ENCODE measurements at regions not wholly inside any gene's neighbourhood (a gene's known extent, or its start where the extent isn't known, plus 50 kb on each side); places are given as distances from the start of the nearest gene placed in this dataset.

DNA sequence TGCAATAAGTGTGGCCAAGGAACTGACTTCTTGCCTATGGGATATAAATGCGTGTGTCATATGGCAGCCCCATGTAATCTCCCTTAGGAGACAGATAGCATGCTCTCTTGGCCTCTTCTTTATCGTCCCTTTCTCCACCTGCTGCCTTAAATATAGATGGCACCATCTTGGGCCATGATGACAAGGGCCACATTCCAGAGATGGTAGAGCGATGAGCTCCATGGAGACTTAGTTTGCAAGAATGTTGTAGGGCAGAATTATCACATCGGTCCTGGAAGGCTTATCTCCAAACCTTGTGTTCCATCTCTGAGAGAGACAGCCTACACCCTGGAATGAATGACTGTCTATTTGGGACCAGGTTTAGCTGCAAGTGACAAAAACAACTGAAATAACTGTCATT, 536.7 kb downstream of the TNS1 start:
- 97 to 98% methylated on average over 4 of the region's 4 CpGs for WGBS, 2 donors
- H3K36me3 ChIP-seq (ENCODE audit: control insufficient read depth in 1 of 2, insufficient read depth in 2 of 2, low read length in 1 of 2), result no peaks in the 10 kb centered on the region
- H3K9me3 ChIP-seq (ENCODE audit: control insufficient read depth, low read length), result no peaks in the 10 kb centered on the region
- H3K4me1 ChIP-seq (ENCODE audit: control insufficient read depth in 1 of 2, insufficient read depth in 2 of 2, low read length in 2 of 2), result peaks cover 0 to 4% of the 10 kb centered on the region in 2 donors
- no peak for ATAC-seq (ENCODE audit: low FRiP score)
- no peaks in the 10 kb centered on the region for H3K27me3 ChIP-seq (ENCODE audit: control insufficient read depth in 1 of 2, insufficient read depth in 2 of 2, low read length in 1 of 2)
- no peak for DNase-seq
- no peak overlapping the region for H3K4me3 ChIP-seq (ENCODE audit: low read length in 2 of 2)
- no peak overlapping the region for H3K27ac ChIP-seq (ENCODE audit: low read depth in 1 of 2, low read length in 2 of 2)
- intact Hi-C loops (cut with DNase I), result no loop called here

DNA sequence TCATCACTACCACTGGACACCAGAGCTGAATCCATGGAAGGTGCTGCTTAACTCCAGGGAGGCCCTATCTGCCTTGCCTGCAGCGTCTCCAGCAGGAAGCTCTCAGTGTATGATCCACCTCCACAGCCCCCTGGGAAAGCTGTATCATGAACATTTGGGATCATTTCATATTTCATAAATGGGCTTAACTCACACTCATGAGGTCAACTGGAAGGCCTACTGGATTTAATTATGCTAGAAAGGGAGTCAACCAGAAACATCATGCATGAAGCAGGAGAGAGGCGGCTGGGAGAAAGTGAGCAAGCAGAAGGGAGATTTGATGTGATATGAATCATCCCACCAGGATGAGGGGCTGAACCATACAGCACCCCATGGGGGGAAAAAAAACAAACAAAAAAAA, 537.7 kb downstream of the TNS1 start:
- H3K4me3 ChIP-seq (ENCODE audit: low read length in 2 of 2), result no peak overlapping the region
- H3K9me3 ChIP-seq (ENCODE audit: control insufficient read depth, low read length), result no peaks in the 10 kb centered on the region
- H3K4me1 ChIP-seq (ENCODE audit: control insufficient read depth in 1 of 2, insufficient read depth in 2 of 2, low read length in 2 of 2), result peaks cover 0 to 4% of the 10 kb centered on the region in 2 donors
- ATAC-seq (ENCODE audit: low FRiP score) (no peak), DNase-seq (no peak)
- WGBS, 2 donors, result 71 to 100% methylated on average over 2 of the region's 2 CpGs
- intact Hi-C loops (cut with DNase I), result no loop called here
- H3K27me3 ChIP-seq (ENCODE audit: control insufficient read depth in 1 of 2, insufficient read depth in 2 of 2, low read length in 1 of 2), result no peaks in the 10 kb centered on the region
- H3K27ac ChIP-seq (ENCODE audit: low read depth in 1 of 2, low read length in 2 of 2), result no peak overlapping the region
- no peaks in the 10 kb centered on the region for H3K36me3 ChIP-seq (ENCODE audit: control insufficient read depth in 1 of 2, insufficient read depth in 2 of 2, low read length in 1 of 2)

DNA sequence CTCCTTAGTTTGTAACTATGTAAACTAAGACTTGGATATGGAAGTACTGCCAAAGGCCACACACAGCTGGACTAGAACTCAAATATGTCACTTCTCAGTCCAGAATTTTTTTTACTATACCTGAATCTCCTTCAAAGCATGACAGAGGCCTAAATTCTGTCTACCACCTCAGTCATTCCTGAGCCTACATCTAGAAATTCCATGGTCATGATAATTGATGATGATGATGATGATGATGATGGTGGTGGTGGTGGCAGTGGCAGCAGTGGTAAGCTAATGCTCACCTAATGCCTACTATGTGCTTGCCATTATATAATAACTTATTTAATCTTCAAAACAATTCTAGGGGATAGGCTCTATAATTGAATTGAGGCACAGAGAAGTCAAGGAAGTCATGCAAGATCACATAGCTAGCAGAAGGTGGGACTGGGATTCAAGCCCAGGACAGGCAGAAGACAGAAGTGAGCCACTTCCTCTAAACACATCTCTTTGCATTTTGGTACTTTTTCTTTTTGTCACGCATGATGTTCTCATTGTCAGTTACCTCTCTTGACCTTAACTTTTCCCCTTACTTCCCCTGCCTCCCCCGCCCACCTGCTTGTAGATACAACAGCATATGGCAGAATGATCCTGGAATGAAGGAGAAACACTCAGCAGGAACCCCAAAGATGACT, 539.3 kb downstream of the TNS1 start:
- no peaks in the 10 kb centered on the region for H3K9me3 ChIP-seq (ENCODE audit: control insufficient read depth, low read length)
- no peak for DNase-seq
- H3K36me3 ChIP-seq (ENCODE audit: control insufficient read depth in 1 of 2, insufficient read depth in 2 of 2, low read length in 1 of 2), result no peaks in the 10 kb centered on the region
- no peaks in the 10 kb centered on the region for H3K27me3 ChIP-seq (ENCODE audit: control insufficient read depth in 1 of 2, insufficient read depth in 2 of 2, low read length in 1 of 2)
- H3K4me3 ChIP-seq (ENCODE audit: low read length in 2 of 2), result no peak overlapping the region
- H3K27ac ChIP-seq (ENCODE audit: low read depth in 1 of 2, low read length in 2 of 2), result no peak overlapping the region
- ATAC-seq (ENCODE audit: low FRiP score), result no peak
- intact Hi-C loops (cut with DNase I), result no loop called here
- WGBS, 2 donors, result 94 to 98% methylated on average over 2 of the region's 2 CpGs
- peaks cover 0 to 4% of the 10 kb centered on the region in 2 donors for H3K4me1 ChIP-seq (ENCODE audit: control insufficient read depth in 1 of 2, insufficient read depth in 2 of 2, low read length in 2 of 2)

DNA sequence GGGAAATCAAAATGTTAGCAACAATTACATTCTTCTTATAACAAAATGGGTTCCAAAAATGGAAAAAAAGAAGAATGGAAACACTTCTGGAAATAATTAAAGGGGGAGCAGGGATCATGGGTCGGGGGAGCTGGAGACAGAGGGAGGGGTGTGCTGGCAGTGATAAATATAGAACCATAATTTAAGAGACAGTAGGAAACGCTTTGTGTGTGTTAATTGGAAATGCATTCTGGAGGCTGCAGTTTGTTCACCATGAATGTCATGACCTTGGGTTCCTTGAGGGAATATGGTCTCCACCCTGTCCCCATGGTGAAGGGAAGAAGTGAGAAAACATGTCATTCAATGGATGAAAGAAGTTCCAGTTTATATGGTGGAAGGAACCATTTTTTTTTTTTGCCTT, 540.7 kb downstream of the TNS1 start:
- Histone ChIP-seq H3K27me3 (ENCODE audit: control insufficient read depth in 1 of 2, insufficient read depth in 2 of 2, low read length in 1 of 2) (no peaks in the 10 kb centered on the region), H3K27ac (ENCODE audit: low read depth in 1 of 2, low read length in 2 of 2) (no peak overlapping the region), H3K4me3 (ENCODE audit: low read length in 2 of 2) (no peak overlapping the region), H3K4me1 (ENCODE audit: control insufficient read depth in 1 of 2, insufficient read depth in 2 of 2, low read length in 2 of 2) (peaks cover 0 to 4% of the 10 kb centered on the region in 2 donors), H3K9me3 (ENCODE audit: control insufficient read depth, low read length) (no peaks in the 10 kb centered on the region), H3K36me3 (ENCODE audit: control insufficient read depth in 1 of 2, insufficient read depth in 2 of 2, low read length in 1 of 2) (no peaks in the 10 kb centered on the region)
- DNase-seq, result no peak
- no peak for ATAC-seq (ENCODE audit: low FRiP score)
- 88 to 89% methylated on average over 2 of the region's 2 CpGs for WGBS, 2 donors
- intact Hi-C loops (cut with DNase I), result no loop called here

DNA sequence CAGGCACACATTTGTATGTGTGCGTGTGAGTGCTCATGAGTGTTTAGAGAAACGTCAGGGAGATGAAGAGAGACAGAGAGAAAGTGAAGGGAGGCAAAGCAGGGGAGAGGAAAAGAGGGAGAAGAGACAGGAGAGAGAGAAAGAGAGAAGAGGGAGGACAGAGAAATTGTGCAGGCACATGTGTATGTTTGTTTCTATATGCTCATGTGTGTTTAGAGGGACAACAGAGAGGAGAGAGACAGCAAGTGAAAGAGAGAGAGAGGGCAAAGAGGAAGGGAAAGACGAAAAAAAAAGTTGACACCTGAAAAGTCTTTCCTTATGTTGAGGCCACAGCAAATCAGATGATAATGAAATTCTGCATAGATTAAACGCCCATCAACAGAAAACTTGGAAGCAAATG, 541.1 kb downstream of the TNS1 start:
- Histone ChIP-seq H3K9me3 (ENCODE audit: control insufficient read depth, low read length) (no peaks in the 10 kb centered on the region), H3K4me1 (ENCODE audit: control insufficient read depth in 1 of 2, insufficient read depth in 2 of 2, low read length in 2 of 2) (peaks cover 0 to 4% of the 10 kb centered on the region in 2 donors), H3K27ac (ENCODE audit: low read depth in 1 of 2, low read length in 2 of 2) (no peak overlapping the region), H3K36me3 (ENCODE audit: control insufficient read depth in 1 of 2, insufficient read depth in 2 of 2, low read length in 1 of 2) (no peaks in the 10 kb centered on the region), H3K4me3 (ENCODE audit: low read length in 2 of 2) (no peak overlapping the region), H3K27me3 (ENCODE audit: control insufficient read depth in 1 of 2, insufficient read depth in 2 of 2, low read length in 1 of 2) (no peaks in the 10 kb centered on the region)
- intact Hi-C loops (cut with DNase I), result no loop called here
- no peak for DNase-seq
- WGBS, 2 donors, result 95% methylated on average over 4 of the region's 4 CpGs
- ATAC-seq (ENCODE audit: low FRiP score), result no peak

DNA sequence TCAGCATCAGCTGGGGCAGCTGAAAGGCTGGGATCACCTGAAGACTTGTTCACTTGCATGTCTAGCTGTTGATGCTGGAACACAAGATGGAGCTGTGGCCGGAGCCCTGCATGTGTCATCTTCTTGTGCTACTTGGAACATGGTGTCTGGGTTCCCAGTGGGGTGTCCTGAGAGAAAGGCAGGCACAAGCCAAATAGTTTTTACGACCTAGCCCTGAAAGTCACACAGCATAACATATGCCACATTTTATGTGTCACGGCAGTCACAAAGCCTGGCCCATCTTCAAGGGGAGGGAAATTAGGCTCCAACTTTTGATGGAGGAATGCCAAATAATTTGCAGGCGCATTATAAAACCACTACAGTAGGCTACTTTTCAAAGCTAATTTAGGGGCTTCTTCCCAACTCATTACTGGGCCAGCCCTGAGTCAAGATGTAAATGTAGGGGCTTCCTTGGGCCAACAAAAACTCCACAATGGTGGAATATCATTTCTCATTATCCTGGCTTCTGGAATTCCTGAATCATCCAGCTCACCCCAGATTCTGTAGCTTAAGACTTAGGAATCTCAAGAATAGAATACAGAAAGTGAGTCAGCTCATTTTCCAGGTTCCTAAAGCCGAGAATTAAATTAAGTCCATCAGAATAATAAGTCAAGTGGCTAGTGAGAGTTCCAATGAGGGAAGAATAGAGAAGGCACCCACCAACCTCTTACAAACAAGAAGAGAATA, 543.0 kb downstream of the TNS1 start:
- peaks cover 0 to 4% of the 10 kb centered on the region in 2 donors for H3K4me1 ChIP-seq (ENCODE audit: control insufficient read depth in 1 of 2, insufficient read depth in 2 of 2, low read length in 2 of 2)
- no peaks in the 10 kb centered on the region for H3K27me3 ChIP-seq (ENCODE audit: control insufficient read depth in 1 of 2, insufficient read depth in 2 of 2, low read length in 1 of 2)
- H3K4me3 ChIP-seq (ENCODE audit: low read length in 2 of 2), result no peak overlapping the region
- 91 to 92% methylated on average over 5 of the region's 5 CpGs for WGBS, 2 donors
- DNase-seq, result no peak
- no peak for ATAC-seq (ENCODE audit: low FRiP score)
- no peaks in the 10 kb centered on the region for H3K9me3 ChIP-seq (ENCODE audit: control insufficient read depth, low read length)
- no peaks in the 10 kb centered on the region for H3K36me3 ChIP-seq (ENCODE audit: control insufficient read depth in 1 of 2, insufficient read depth in 2 of 2, low read length in 1 of 2)
- H3K27ac ChIP-seq (ENCODE audit: low read depth in 1 of 2, low read length in 2 of 2), result no peak overlapping the region
- intact Hi-C loops (cut with DNase I), result no loop called here

DNA sequence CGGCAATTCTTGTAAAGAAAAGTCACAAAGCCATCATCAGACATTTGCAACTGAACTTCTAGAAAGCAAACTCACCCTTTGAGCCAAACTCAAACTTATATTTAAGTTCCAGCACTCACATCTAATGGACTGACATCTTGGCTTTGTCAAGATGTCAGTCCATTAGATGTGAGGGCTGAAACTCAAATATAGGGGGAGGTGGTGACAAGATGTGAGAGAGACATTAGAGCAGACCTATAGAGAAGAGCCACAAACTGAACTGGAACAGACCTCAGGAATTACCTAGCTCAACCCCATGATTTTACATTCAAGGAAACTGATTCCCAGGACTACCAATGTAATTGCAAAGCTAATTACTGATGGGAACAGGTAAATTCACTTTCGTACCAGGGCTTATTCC, 543.8 kb downstream of the TNS1 start:
- Histone ChIP-seq H3K4me1 (ENCODE audit: control insufficient read depth in 1 of 2, insufficient read depth in 2 of 2, low read length in 2 of 2) (peaks cover 0 to 4% of the 10 kb centered on the region in 2 donors), H3K9me3 (ENCODE audit: control insufficient read depth, low read length) (no peaks in the 10 kb centered on the region), H3K27ac (ENCODE audit: low read depth in 1 of 2, low read length in 2 of 2) (no peak overlapping the region), H3K36me3 (ENCODE audit: control insufficient read depth in 1 of 2, insufficient read depth in 2 of 2, low read length in 1 of 2) (no peaks in the 10 kb centered on the region), H3K27me3 (ENCODE audit: control insufficient read depth in 1 of 2, insufficient read depth in 2 of 2, low read length in 1 of 2) (no peaks in the 10 kb centered on the region), H3K4me3 (ENCODE audit: low read length in 2 of 2) (no peak overlapping the region)
- intact Hi-C loops (cut with DNase I), result no loop called here
- 96 to 97% methylated on average over 2 of the region's 2 CpGs for WGBS, 2 donors
- ATAC-seq (ENCODE audit: low FRiP score) (no peak), DNase-seq (no peak)

DNA sequence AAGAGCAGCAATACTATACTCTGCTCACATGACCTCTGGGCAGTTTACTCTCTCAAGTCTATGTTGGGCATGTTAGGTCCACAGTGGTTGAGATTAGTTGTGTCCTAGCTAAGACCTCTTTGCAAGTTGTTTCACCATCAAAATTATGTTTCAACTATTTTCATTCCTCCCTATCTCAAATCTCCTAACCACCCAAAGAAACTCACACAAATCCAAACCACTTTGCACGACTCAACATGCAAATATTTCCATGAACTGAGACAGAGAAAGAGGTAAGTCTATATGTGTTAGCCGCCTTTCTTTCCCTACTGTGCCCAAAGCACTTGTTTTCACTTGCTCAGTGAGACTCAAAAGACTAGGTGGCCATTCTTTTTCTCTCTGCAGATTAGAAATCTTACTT, 546.8 kb downstream of the TNS1 start:
- Histone ChIP-seq H3K27me3 (ENCODE audit: control insufficient read depth in 1 of 2, insufficient read depth in 2 of 2, low read length in 1 of 2) (no peaks in the 10 kb centered on the region), H3K27ac (ENCODE audit: low read depth in 1 of 2, low read length in 2 of 2) (no peak overlapping the region), H3K4me3 (ENCODE audit: low read length in 2 of 2) (no peak overlapping the region), H3K4me1 (ENCODE audit: control insufficient read depth in 1 of 2, insufficient read depth in 2 of 2, low read length in 2 of 2) (no peaks in the 10 kb centered on the region), H3K9me3 (ENCODE audit: control insufficient read depth, low read length) (no peaks in the 10 kb centered on the region), H3K36me3 (ENCODE audit: control insufficient read depth in 1 of 2, insufficient read depth in 2 of 2, low read length in 1 of 2) (no peaks in the 10 kb centered on the region)
- WGBS, 2 donors, result 92 to 94% methylated on average over 2 of the region's 2 CpGs
- no peak for DNase-seq
- intact Hi-C loops (cut with DNase I), result no loop called here
- ATAC-seq (ENCODE audit: low FRiP score), result no peak

DNA sequence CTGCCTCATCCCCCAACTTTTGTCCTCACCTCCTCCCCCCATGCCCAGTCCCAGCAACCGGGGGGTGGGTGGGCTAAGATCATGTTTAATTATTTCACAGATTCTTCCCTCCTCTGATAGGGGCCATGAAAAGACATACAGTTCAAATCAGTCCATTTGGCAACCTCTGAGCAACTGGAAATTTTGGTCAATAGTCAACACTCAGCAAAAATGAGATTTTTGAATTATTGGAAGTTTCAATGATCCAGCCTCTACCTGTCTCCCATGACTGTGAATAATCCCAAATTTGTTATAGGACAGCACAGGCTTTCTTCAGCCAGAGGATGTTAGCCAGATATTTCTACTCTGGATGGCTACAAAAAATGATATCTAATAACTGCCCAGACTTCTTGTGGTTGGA, 549.9 kb downstream of the TNS1 start:
- no peak for DNase-seq
- 95 to 100% methylated on average over 1 of the region's 1 CpG for WGBS, 2 donors
- H3K4me1 ChIP-seq (ENCODE audit: control insufficient read depth in 1 of 2, insufficient read depth in 2 of 2, low read length in 2 of 2), result no peaks in the 10 kb centered on the region
- no peaks in the 10 kb centered on the region for H3K9me3 ChIP-seq (ENCODE audit: control insufficient read depth, low read length)
- intact Hi-C loops (cut with DNase I), result no loop called here
- no peaks in the 10 kb centered on the region for H3K27me3 ChIP-seq (ENCODE audit: control insufficient read depth in 1 of 2, insufficient read depth in 2 of 2, low read length in 1 of 2)
- H3K4me3 ChIP-seq (ENCODE audit: low read length in 2 of 2), result no peak overlapping the region
- H3K27ac ChIP-seq (ENCODE audit: low read depth in 1 of 2, low read length in 2 of 2), result no peak overlapping the region
- no peaks in the 10 kb centered on the region for H3K36me3 ChIP-seq (ENCODE audit: control insufficient read depth in 1 of 2, insufficient read depth in 2 of 2, low read length in 1 of 2)
- ATAC-seq (ENCODE audit: low FRiP score), result no peak

Measured in aorta (tissue), 5 donors.